ENCODE measurements at regions not wholly inside any gene's neighbourhood (a gene's known extent, or its start where the extent isn't known, plus 50 kb on each side); places are given as distances from the start of the nearest gene placed in this dataset.
"Not testable (repeated sequence)": the region's sequence is repeated elsewhere in the genome, so short reads cannot be mapped to it uniquely, and the experiment has no call there.

- Mint-ChIP-seq H3K4me3 (no peak overlapping the region), H3K27ac (no peak overlapping the region), H3K27me3 (ENCODE audit: low read depth, poor library complexity) (peaks cover 3% of the 10 kb centered on the region), H3K9me3 (peaks cover 39% of the 10 kb centered on the region), H3K36me3 (ENCODE audit: low read depth) (no peaks in the 10 kb centered on the region), H3K4me1 (no peaks in the 10 kb centered on the region)
- no peak for TF ChIP-seq CTCF (IDR thresholded peaks at IDR 0.05)
- DNase-seq, result no peak
Measured at GRCh38 chr4:161291222-161291621, 872.6 kb downstream of the FSTL5 start.

- no peaks in the 10 kb centered on the region for H3K36me3 Mint-ChIP-seq (ENCODE audit: low read depth)
- peaks cover 3% of the 10 kb centered on the region for H3K27me3 Mint-ChIP-seq (ENCODE audit: low read depth, poor library complexity)
- peaks cover 36% of the 10 kb centered on the region for H3K9me3 Mint-ChIP-seq
- no peak overlapping the region for H3K27ac Mint-ChIP-seq
- TF ChIP-seq CTCF (IDR thresholded peaks at IDR 0.05), result no peak
- H3K4me3 Mint-ChIP-seq, result no peak overlapping the region
- no peak for DNase-seq
- no peaks in the 10 kb centered on the region for H3K4me1 Mint-ChIP-seq
Measured at GRCh38 chr4:161287678-161288352, 876.0 kb downstream of the FSTL5 start.

GRCh38 chr4:161285461-161285860, 878.3 kb downstream of the FSTL5 start:
- no peak overlapping the region for H3K4me3 Mint-ChIP-seq
- peaks cover 24% of the 10 kb centered on the region for H3K9me3 Mint-ChIP-seq
- H3K27ac Mint-ChIP-seq, result no peak overlapping the region
- no peak for TF ChIP-seq CTCF (IDR thresholded peaks at IDR 0.05)
- no peak for DNase-seq
- H3K4me1 Mint-ChIP-seq, result no peaks in the 10 kb centered on the region
- no peaks in the 10 kb centered on the region for H3K27me3 Mint-ChIP-seq (ENCODE audit: low read depth, poor library complexity)
- H3K36me3 Mint-ChIP-seq (ENCODE audit: low read depth), result no peaks in the 10 kb centered on the region

DNA sequence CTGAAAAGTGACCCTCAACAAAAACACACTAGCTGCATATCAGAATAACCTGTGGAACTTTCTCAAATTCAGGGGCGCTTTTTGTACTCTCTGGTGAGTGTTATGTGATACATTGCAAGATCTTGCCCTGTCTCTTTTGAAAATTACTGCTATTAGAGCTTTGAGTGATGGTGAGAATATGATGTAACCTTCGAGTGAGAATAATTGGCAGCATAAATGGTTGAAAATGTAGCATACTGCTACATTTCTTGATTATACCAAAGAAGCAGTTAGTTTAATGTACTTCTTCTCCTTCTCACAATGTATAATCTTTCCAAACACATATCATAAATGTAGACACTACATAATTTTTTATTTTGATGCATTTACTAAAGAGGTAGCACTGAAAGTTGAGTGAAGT, 882.9 kb downstream of the FSTL5 start:
- Mint-ChIP-seq H3K4me3 (no peak overlapping the region), H3K27me3 (ENCODE audit: low read depth, poor library complexity) (no peaks in the 10 kb centered on the region), H3K9me3 (peaks cover 12% of the 10 kb centered on the region), H3K36me3 (ENCODE audit: low read depth) (peaks cover 5% of the 10 kb centered on the region), H3K27ac (no peak overlapping the region), H3K4me1 (no peaks in the 10 kb centered on the region)
- TF ChIP-seq CTCF (IDR thresholded peaks at IDR 0.05), result no peak
- DNase-seq, result no peak

GRCh38 chr4:161279095-161279494, 884.7 kb downstream of the FSTL5 start:
- H3K4me1 Mint-ChIP-seq, result no peaks in the 10 kb centered on the region
- H3K9me3 Mint-ChIP-seq, result peaks cover 12% of the 10 kb centered on the region

GRCh38 chr4:161277150-161277787, 886.5 kb downstream of the FSTL5 start:
- not testable (repeated sequence) for H3K27me3 Mint-ChIP-seq (ENCODE audit: low read depth, poor library complexity); H3K4me3 Mint-ChIP-seq; H3K27ac Mint-ChIP-seq; H3K4me1 Mint-ChIP-seq; H3K36me3 Mint-ChIP-seq (ENCODE audit: low read depth); DNase-seq
- H3K9me3 Mint-ChIP-seq, result peaks cover 12% of the 10 kb centered on the region

More at GRCh38 chr4:161279095-161279494, 884.7 kb downstream of the FSTL5 start:
- no peak for TF ChIP-seq CTCF (IDR thresholded peaks at IDR 0.05)
- no peaks in the 10 kb centered on the region for H3K27me3 Mint-ChIP-seq (ENCODE audit: low read depth, poor library complexity)
- H3K27ac Mint-ChIP-seq, result no peak overlapping the region
- no peak for DNase-seq
- peaks cover 5% of the 10 kb centered on the region for H3K36me3 Mint-ChIP-seq (ENCODE audit: low read depth)
- no peak overlapping the region for H3K4me3 Mint-ChIP-seq

All from nephron progenitor cell (in vitro differentiated cells).